Hindlimb muscle (tissue), 1 donor: ENCODE measurements at regions not wholly inside any gene's neighbourhood (a gene's known extent, or its start where the extent isn't known, plus 50 kb on each side); places are given as distances from the start of the nearest gene placed in this dataset.
"Not testable (repeated sequence)": the region's sequence is repeated elsewhere in the genome, so short reads cannot be mapped to it uniquely, and the experiment has no call there.

Source experiments
- DNase-seq: peaks from one replicate; pipeline ENCODE4 v3.0.0-alpha.2; 2013

GRCh38 chr4:98828801-98829200 is 100.1 kb downstream of the EIF4E start:
- DNase-seq: no peak

- no peak for DNase-seq
Observed at GRCh38 chr4:98827661-98828060, 101.3 kb downstream of the EIF4E start.

DNA sequence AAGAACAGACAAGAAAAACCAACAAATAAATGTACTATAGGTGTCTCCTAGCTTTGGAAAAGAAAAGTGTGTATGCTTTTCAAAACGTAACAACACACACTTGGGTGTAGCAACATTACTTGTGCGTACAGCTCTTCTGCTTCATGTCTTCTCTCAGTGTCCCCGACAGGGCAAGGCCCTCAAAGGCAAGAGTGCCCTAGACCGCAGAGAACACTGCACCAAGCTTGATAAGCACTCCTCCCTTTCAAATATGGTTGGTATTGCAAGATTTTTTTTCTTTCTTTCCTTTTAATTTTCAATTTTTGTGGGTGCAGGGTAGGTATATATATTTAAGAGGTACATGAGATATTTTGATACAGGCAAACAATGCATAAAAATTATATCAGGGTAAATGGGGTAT is 106.8 kb downstream of the EIF4E start:
- no peak for DNase-seq

DNA sequence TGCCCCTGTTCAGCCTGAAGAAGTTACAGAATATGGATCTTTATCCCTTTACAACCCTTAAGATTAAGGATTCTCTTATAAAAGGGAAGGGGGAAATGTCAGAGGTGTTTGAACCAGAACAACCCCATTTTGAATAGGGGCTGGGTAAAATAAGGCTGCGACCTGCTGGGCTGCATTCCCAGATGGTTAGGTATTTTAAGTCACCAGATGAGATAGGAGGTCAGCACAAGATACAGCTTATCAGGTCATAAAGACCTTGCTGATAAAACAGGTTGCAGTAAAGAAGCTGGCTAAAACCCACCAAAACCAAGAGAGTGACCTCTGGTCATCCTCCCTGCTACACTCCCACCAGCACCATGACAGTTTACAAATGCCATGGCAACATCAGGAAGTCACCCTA is 110.8 kb downstream of the EIF4E start:
- DNase-seq: not testable (repeated sequence)

DNA sequence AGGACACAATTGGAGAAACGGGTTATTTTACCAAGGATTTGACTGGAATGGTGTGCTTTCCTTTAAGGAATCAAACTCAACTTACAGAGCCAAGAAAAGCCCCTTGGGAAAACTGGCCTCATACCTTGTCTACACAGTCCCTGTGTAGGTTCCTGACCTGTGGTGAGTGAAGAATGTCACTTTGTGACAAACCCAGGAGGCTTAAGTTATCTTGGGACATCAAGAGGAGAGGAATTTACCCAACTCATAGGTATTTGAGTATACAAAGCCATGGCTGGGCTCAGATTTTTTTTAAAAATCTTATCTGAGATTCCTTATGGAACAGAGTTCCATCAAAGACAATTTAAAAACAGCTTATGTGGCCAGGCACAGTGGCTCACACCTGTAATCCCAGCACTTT is 112.1 kb downstream of the EIF4E start:
- DNase-seq: no peak

DNA sequence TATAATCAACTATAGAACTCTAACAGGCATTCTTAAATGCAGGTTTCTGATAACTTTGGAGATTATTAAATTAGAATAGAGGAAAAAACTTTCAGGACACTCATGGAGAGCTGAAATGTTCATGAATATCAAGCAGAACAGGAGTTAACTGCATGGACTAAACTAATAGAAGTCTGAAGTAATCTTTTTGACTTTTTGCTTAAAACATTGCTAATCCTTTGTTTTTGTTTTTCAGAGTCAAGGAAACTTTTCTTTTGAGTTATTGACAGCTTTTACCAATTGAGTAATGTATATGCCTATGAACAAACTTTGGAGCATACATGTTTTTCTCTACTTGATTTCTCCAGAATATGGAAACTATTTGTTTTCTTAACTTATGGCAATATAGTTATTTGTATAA is 112.5 kb downstream of the EIF4E start:
- DNase-seq: no peak

GRCh38 chr4:98804403-98804802 is 124.5 kb downstream of the EIF4E start:
- no peak for DNase-seq

DNA sequence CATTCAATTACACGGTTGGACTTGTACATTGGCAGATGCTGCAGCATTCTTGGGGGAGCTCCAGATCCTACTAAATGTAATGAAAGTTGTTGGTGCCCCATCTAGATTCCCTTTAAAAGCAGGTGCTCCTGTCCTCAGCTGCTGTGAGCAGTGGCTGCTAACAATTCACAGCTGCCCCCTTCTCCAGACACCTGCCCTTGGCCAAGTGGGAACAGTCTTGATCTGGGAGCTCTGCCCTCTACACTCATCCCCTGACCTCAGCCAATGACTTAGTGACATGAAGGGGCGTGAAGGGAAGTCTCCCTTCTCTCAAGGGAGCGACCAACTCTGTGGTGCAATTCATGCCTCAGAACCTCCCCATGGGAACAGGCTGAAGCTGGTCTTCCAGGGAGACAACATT is 125.7 kb downstream of the EIF4E start:
- DNase-seq: no peak

DNA sequence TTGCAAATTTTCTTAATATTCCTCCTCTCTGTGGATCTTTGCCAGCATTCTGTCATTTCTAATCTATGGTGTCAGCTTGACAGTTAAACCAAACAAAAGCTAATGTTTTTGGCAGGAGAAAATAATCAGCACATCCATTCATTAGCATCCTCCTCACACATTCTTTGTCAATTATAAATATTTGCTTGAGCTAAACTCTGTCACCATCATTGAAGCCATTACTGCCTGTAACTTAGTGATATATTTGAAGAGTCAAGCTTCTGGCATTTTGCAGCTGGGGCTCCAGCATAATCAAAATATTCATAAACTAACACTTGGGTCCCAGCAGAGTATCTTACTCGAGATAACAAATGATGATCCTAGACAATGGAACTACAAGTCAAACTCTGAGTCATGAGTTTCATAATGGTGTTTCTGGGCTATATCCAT is 126.1 kb downstream of the EIF4E start:
- DNase-seq: no peak

DNA sequence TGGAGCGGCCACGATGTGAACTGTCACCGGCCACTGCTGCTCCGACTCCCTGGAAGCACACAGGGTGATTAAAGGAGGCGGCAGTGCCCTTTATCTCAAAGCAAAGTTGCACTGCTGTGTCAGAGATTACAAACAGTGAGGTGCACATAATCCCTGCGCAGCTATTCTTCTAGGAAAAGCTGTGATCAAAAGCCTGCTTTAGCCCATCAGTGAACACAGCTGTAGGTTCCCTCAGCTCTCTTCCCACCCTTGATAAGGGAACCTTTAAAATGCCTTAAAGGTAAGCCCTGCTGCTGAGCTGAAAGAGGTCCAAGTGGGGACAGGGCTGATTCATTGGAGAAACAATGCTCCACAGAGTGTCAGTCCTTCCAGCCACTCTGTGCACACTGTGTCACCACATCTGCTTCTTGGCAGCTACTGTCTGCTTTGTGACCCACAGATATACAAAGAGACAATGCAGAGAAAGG is 127.6 kb downstream of the EIF4E start:
- no peak for DNase-seq

DNA sequence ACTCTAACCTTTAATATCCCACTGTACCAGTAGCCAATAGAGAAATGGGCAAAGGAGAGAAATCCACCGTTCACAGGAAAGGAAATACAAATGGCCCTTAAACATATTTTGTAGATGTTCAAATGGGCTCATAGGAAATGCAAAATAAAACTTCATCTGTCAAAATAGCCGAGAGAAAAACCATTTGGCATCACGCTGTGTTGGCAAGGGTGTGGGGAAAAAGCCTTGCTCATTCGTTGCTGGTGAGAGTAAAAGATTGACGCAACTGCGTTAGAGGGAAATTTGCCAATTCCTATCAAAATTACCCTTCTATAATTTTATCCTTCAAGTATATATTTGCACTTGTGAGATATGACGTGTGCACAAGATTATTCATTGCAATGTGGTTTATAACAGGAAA is 131.9 kb downstream of the EIF4E start:
- no peak for DNase-seq

DNA sequence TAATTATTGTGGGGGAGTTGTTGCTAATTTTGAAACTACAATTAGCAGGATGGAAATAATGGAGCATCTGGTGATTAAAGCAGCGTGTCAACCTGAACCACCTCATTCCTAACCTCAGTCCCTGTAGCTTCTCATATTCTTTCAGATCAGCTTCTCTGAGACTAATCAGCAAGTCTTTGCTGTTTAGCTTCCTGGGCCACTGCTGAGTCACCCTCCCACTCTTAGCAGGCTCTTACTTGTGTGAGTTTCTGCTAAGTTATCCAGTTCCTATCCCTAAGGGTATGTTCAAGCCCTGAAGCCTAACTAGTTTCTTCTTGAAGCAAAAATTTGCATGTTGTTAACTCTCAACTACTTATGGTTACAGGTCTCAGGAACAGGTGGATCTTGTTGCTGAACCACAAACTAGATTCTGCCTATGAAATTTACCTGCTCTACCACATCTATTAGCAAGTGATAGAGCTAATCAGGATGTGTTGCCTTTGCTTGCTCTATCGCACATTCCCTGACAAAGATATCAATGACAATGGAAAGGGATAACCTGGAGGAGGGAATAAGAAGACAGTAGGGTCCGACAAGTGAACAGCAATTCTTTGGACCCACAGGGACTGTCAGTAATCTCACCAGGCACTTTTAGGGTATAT is 134.2 kb downstream of the EIF4E start:
- no peak for DNase-seq

GRCh38 chr4:98793658-98794057 is 135.2 kb upstream of the TSPAN5 start:
- DNase-seq: no peak

DNA sequence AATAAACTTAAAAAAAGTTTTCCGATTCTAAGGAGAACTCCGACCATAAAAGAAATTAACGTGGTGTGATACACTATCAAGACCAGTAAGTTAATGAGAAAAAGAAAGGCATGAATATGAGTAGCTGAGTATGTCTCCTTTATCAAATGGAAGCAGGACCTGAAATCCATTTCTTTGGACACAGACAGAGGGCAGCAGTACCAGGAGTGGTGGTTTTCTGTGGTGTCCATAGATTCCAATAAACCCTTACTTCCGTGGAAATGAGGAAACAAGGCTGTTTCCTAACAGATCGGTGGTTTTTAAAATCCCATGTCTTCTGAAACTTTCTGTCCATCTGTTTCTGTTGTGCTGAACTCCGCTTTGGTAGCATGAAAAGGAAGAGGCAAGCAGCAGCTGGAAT is 128.5 kb upstream of the TSPAN5 start:
- DNase-seq: no peak

DNA sequence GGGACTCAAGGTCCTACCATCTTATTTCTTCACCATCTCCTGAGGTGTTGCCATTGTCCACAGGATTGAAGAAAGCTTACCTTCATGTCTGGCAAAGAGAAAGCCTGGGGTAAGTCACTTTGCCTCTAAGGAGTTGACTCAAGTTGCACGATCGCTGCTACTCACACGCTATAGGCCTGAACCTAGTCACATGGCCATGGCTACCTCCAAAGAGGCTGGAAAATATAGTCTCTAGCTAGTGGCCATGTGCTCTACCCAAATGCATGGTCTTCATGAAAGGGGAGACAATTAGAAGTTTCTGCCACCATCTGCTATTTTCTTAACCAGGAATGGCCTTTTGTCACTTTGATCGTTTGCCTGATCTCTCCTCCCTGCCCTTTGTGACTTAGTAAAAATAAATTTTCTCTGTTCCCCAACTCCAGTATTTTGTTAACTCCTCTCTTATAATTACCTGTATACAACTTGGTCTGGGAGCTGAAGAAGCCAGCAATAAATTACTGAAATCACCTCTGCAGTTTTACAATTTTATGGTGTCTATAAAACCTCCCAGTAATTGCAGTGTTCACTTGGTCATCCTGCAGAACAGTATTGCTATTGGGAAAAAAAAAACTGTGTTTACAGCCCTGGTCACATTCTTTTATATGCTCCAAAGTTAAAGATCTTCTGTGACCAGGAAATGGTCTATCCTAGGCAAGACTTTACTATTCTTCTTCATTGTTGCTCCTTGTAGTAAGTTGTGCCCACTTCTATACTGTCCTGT is 126.7 kb upstream of the TSPAN5 start:
- DNase-seq: no peak

- DNase-seq: no peak
Observed at GRCh38 chr4:98781641-98782357, 123.4 kb upstream of the TSPAN5 start.

- no peak for DNase-seq
Observed at GRCh38 chr4:98780926-98781325, 122.5 kb upstream of the TSPAN5 start.

- peak; percentile 8 for DNase-seq
Observed at GRCh38 chr4:98779088-98779487, 120.7 kb upstream of the TSPAN5 start.

DNA sequence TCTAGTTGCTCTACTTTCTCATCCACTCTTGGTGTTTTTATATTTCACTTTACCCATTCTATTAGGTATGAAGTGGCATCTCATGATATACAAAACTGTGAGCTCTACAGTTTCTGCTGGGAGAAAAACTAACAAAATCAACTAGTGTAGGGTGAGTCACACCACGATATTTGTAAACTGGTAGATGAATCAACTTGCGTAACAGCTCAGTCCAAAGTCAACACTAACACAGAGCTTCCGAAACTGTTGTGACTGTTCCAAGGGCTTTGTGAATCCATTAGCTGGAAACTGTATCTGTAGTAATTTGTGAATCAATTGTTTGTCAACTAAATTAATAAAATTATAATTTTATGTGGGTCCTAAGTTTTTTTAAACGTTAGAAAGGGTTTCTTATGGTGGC is 119.8 kb upstream of the TSPAN5 start:
- no peak for DNase-seq

- DNase-seq: no peak
Observed at GRCh38 chr4:98775672-98776071, 117.3 kb upstream of the TSPAN5 start.

GRCh38 chr4:98773638-98774037 is 115.2 kb upstream of the TSPAN5 start:
- no peak for DNase-seq

DNA sequence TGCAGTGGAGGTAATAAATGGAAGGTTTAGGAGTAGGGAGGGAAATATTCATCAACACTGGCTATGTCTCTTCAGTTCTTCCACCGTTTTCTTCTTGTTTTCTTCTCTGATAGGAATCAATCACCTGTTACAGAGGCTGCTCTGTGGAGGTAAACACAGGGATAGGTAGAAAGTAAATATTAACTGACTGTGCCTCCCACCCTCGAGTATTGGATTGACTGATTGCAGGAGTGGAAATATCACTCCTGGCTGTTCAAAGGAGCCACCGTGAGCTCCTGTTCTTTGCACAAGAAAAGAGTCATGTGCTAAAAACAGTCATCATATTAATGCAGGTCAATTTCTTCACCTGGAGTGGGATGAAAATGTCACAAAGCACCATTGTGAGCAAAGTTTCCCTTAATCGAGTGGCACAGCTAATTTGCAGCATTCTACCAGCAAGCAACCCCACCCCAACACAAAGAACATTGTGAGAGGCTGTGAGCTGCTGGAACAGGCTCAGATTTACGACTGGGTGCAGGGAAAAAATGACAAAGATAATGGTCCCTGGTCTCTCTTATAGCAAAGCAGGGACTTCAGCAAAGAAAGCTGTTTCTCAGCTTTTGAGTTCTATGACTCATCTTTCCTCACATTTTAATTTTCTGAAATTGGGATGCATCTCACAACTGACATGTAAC is 113.7 kb upstream of the TSPAN5 start:
- DNase-seq: no peak

DNA sequence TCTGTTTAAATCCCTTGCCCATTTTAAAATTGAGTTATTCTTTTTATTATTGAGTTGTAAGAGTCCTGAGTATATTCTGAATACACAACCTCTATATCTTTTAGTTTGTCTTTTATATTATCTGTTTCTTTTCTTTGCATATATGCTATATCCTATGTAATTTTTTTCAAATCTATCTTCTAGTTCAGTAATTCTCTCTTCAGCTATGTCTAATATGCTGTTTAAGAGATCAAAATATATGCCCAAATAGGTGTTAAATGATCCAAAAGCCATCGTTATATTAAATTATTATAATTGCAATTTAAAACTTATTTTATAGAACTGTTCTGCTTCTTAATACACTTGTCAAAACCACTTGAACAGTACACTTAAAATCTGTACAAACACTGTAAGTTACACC is 107.4 kb upstream of the TSPAN5 start:
- DNase-seq: no peak
